B cell (primary cell): ENCODE measurements at regions not wholly inside any gene's neighbourhood (a gene's known extent, or its start where the extent isn't known, plus 50 kb on each side); places are given as distances from the start of the nearest gene placed in this dataset.

ENCODE experiments used
- ATAC-seq: fragments of 200-7000 bp; cut with Tn5 transposase; one replicate; pipeline ENCODE4 v1.10.0; 2021; ENCODE audit warnings: low read depth, mild to moderate bottlenecking, moderate number of reproducible peaks, moderate library complexity
- CTCF ChIA-PET: fragments of 350-600 bp; sonication (Branson Sonifier 250); formaldehyde crosslinking; loops from one replicate; lab custom pipeline; 2021; ENCODE audit warnings: antibody characterized with exemption, inconsistent platforms; lab: Charles Lee
- POLR2A ChIA-PET: fragments of 350-600 bp; sonication (Branson Sonifier 250); formaldehyde crosslinking; loops from one replicate; lab custom pipeline; 2021; ENCODE audit warnings: antibody characterized with exemption; lab: Charles Lee
- DNase-seq: peaks from one replicate; pipeline ENCODE4 v3.0.0; 2013
- H2AFZ ChIP-seq: 2 replicates; pipeline ENCODE4 v1.6.1; 2012; ENCODE audit warnings: mild to moderate bottlenecking, low read depth, low read length; ENCODE audit not compliant: insufficient read depth, poor library complexity, severe bottlenecking
- H3K27ac ChIP-seq, 2 donors: 1 replicate in 1 of 2; 2 replicates in 1 of 2; pipeline ENCODE4 v1.5.1; 2012 to 2013; ENCODE audit warnings: low read length in 2 of 2, mild to moderate bottlenecking in 2 of 2, moderate library complexity in 1 of 2
- H3K27me3 ChIP-seq, 4 experiments: fragments of 200-600 bp in 1 of 4; sonication (generic) in 1 of 4; replicated peaks in 1 of 4; 1 replicate in 2 of 4; 2 replicates in 2 of 4; pipeline versions ENCODE4 v1.6.1 to v1.7.0; 2013 to 2016; ENCODE audit warnings: low read length in 3 of 4, mild to moderate bottlenecking in 2 of 4, mixed read lengths in 1 of 4, moderate library complexity in 1 of 4; ENCODE audit not compliant: insufficient read depth in 4 of 4, control insufficient read depth in 3 of 4; ENCODE audit errors: control extremely low read depth in 1 of 4
- H3K36me3 ChIP-seq, 2 experiments: replicated peaks in 1 of 2; 1 replicate in 1 of 2; 2 replicates in 1 of 2; pipeline versions ENCODE4 v1.6.1 to v1.7.1; 2013; ENCODE audit warnings: low read length in 1 of 2; ENCODE audit not compliant: insufficient read depth in 2 of 2, control insufficient read depth in 1 of 2; ENCODE audit errors: control extremely low read depth in 1 of 2, extremely low read depth in 1 of 2
- H3K4me1 ChIP-seq, 2 donors: fragments of 200-600 bp in 1 of 2; sonication (generic) in 1 of 2; 1 replicate in 1 of 2; 2 replicates in 1 of 2; pipeline versions ENCODE4 v1.5.1 to v1.6.1; 2013 to 2017; ENCODE audit warnings: low read length in 2 of 2; ENCODE audit not compliant: control insufficient read depth in 2 of 2, insufficient read depth in 2 of 2
- H3K4me2 ChIP-seq: replicated peaks from 2 replicates; pipeline ENCODE3; 2012; ENCODE audit warnings: mild to moderate bottlenecking, low read depth, low read length; ENCODE audit not compliant: poor library complexity, severe bottlenecking
- H3K4me3 ChIP-seq, 5 experiments: fragments of 200-600 bp in 1 of 5; sonication (generic) in 1 of 5; 1 replicate in 3 of 5; 2 replicates in 2 of 5; pipeline versions ENCODE4 v1.5.1 to v1.7.0; 2011 to 2016; ENCODE audit warnings: low read length in 4 of 5, mild to moderate bottlenecking in 4 of 5, low read depth in 2 of 5, control low read depth in 1 of 5, moderate library complexity in 1 of 5; ENCODE audit not compliant: insufficient read depth in 1 of 5; ENCODE audit errors: control extremely low read depth in 1 of 5, extremely low read depth in 1 of 5
- H3K79me2 ChIP-seq: fragments of 200-600 bp; sonication (generic); one replicate; pipeline ENCODE4 v1.6.0; 2016; ENCODE audit warnings: low read length; ENCODE audit not compliant: control insufficient read depth, insufficient read depth
- H3K9ac ChIP-seq: fragments of 200-600 bp; sonication (generic); 2 replicates; pipeline ENCODE4 v1.6.1; 2017; ENCODE audit warnings: mild to moderate bottlenecking, low read length, moderate library complexity
- H3K9me3 ChIP-seq, 3 donors: one replicate each; pipeline versions ENCODE4 v1.6.1 to v1.7.1; 2013; ENCODE audit warnings: low read length in 2 of 3; ENCODE audit not compliant: control insufficient read depth in 2 of 3, insufficient read depth in 1 of 3; ENCODE audit errors: control extremely low read depth in 1 of 3
- H4K20me1 ChIP-seq: 2 replicates; pipeline ENCODE4 v1.6.0; 2012; ENCODE audit warnings: mild to moderate bottlenecking, low read length; ENCODE audit not compliant: insufficient read depth, control insufficient read depth, poor library complexity, severe bottlenecking
- H3K27ac Mint-ChIP-seq: one replicate; pipeline ENCODE4 v1.8.0; 2021; ENCODE audit warnings: mixed read lengths
- H3K27me3 Mint-ChIP-seq: one replicate; pipeline ENCODE4 v1.8.0; 2021; ENCODE audit warnings: mixed read lengths
- H3K4me1 Mint-ChIP-seq: one replicate; pipeline ENCODE4 v1.8.0; 2021; ENCODE audit warnings: mixed read lengths
- H3K4me3 Mint-ChIP-seq: one replicate; pipeline ENCODE4 v1.8.0; 2021; ENCODE audit warnings: mixed read lengths
- H3K9me3 Mint-ChIP-seq: one replicate; pipeline ENCODE4 v1.8.0; 2022; ENCODE audit warnings: mixed read lengths; ENCODE audit not compliant: insufficient read depth
- EZH2 ChIP-seq: IDR thresholded peaks from 2 replicates; pipeline ENCODE4 v1.6.1; 2012; ENCODE audit warnings: borderline replicate concordance, low read depth, mild to moderate bottlenecking, moderate library complexity, low read length; ENCODE audit not compliant: insufficient read depth, poor library complexity, severe bottlenecking
- WGBS: methylation state at CpG from one replicate; pipeline ENCODE4 v1.1.5; 2013; ENCODE audit warnings: missing lambda C conversion rate; ENCODE audit not compliant: insufficient coverage; 5-methylcytosine and 5-hydroxymethylcytosine counted together
- intact Hi-C: fragments of 100-400 bp; cut with micrococcal nuclease; formaldehyde crosslinking; loops from one replicate; pipeline ENCODE4 v1.10.0; 2022
- TF ChIP-seq, protein P1 (sequence below): fragments of 200-600 bp; IDR thresholded peaks from one replicate; pipeline ENCODE4 v1.8.0; 2022; ENCODE audit warnings: antibody characterized with exemption, mild to moderate bottlenecking

- Histone ChIP-seq H3K4me2 (no peak overlapping the region), H3K4me3 (no peak overlapping the region), H3K9me3 (no peaks in the 10 kb centered on the region), H4K20me1 (no peaks in the 10 kb centered on the region), H3K9ac (no peak overlapping the region), H2AFZ (no peak overlapping the region), H3K27ac (no peak overlapping the region), H3K4me1 (no peaks in the 10 kb centered on the region), H3K36me3 (no peaks in the 10 kb centered on the region), H3K79me2 (no peaks in the 10 kb centered on the region), H3K27me3 (no peaks in the 10 kb centered on the region)
- no peak for TF ChIP-seq EZH2
- TF ChIP-seq, protein P1, sequence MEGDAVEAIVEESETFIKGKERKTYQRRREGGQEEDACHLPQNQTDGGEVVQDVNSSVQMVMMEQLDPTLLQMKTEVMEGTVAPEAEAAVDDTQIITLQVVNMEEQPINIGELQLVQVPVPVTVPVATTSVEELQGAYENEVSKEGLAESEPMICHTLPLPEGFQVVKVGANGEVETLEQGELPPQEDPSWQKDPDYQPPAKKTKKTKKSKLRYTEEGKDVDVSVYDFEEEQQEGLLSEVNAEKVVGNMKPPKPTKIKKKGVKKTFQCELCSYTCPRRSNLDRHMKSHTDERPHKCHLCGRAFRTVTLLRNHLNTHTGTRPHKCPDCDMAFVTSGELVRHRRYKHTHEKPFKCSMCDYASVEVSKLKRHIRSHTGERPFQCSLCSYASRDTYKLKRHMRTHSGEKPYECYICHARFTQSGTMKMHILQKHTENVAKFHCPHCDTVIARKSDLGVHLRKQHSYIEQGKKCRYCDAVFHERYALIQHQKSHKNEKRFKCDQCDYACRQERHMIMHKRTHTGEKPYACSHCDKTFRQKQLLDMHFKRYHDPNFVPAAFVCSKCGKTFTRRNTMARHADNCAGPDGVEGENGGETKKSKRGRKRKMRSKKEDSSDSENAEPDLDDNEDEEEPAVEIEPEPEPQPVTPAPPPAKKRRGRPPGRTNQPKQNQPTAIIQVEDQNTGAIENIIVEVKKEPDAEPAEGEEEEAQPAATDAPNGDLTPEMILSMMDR, result no peak
- intact Hi-C loops, result no loop called here
- CTCF ChIA-PET, result no interaction called here
- no peak for ATAC-seq
- Mint-ChIP-seq H3K4me1 (no peaks in the 10 kb centered on the region), H3K4me3 (no peak overlapping the region), H3K27me3 (no peaks in the 10 kb centered on the region), H3K9me3 (no peaks in the 10 kb centered on the region), H3K27ac (no peak overlapping the region)
- no peak for DNase-seq
- POLR2A ChIA-PET, result no interaction called here
- no CpG with 5 or more reads among the region's 6 CpGs for WGBS
Observed at GRCh38 chr6:8549074-8549790, 113.9 kb upstream of the SLC35B3 start.

DNA sequence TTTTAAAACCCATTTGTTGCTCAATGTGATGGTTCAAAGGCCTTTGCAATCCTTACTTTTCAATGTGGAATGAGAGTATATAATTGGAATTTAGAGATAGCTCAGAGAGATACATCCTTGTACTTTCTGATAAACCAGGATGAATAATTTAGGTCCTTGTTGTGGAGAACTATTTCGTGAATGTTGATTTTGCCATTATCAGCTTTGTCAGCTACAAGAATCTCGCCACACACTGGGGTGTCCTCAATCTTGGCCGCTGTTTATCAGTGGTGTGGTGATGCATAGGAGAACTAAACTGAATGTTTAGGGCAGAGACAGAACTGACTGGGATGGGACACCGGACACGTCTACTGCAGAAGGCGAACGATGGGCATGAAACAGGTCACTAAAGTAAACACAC lies 111.2 kb upstream of the SLC35B3 start:
- no peak overlapping the region for H3K4me3 ChIP-seq
- H3K9me3 ChIP-seq, result no peaks in the 10 kb centered on the region
- ChIA-PET POLR2A (no interaction called here), CTCF (no interaction called here)
- no peaks in the 10 kb centered on the region for H3K79me2 ChIP-seq
- Mint-ChIP-seq H3K4me1 (no peaks in the 10 kb centered on the region), H3K9me3 (no peaks in the 10 kb centered on the region), H3K27me3 (no peaks in the 10 kb centered on the region), H3K4me3 (no peak overlapping the region), H3K27ac (no peak overlapping the region)
- intact Hi-C loops, result no loop called here
- ATAC-seq, result no peak
- no peak overlapping the region for H3K27ac ChIP-seq
- H3K9ac ChIP-seq, result no peak overlapping the region
- DNase-seq, result no peak
- H4K20me1 ChIP-seq, result no peaks in the 10 kb centered on the region
- no peak overlapping the region for H3K4me2 ChIP-seq
- H3K36me3 ChIP-seq, result no peaks in the 10 kb centered on the region
- no peak for TF ChIP-seq EZH2
- TF ChIP-seq, protein P1, result no peak
- no peaks in the 10 kb centered on the region for H3K27me3 ChIP-seq
- WGBS, result 100% methylated on average over 4 of the region's 7 CpGs
- no peaks in the 10 kb centered on the region for H3K4me1 ChIP-seq
- no peak overlapping the region for H2AFZ ChIP-seq
